ENCODE measurements at regions not wholly inside any gene's neighbourhood (a gene's known extent, or its start where the extent isn't known, plus 50 kb on each side); places are given as distances from the start of the nearest gene placed in this dataset.

GRCh38 chr12:56872366-56872765, 61.8 kb downstream of the SDR9C7 start:
- TF ChIP-seq EZH2 (IDR thresholded peaks at IDR 0.05; ENCODE audit: borderline replicate concordance, insufficient read depth, low read length, poor library complexity, severe bottlenecking) = no peak
- no peak for TF ChIP-seq EP300 (conservative IDR thresholded peaks at IDR 0.05; ENCODE audit: poor library complexity, severe bottlenecking)
- no peak for TF ChIP-seq REST (IDR thresholded peaks at IDR 0.05; ENCODE audit: borderline replicate concordance)
- no peak for TF ChIP-seq MXI1 (conservative IDR thresholded peaks at IDR 0.05; ENCODE audit: poor library complexity, severe bottlenecking)
- TF ChIP-seq SMC3 (conservative IDR thresholded peaks at IDR 0.05; ENCODE audit: poor library complexity) = no peak
- TF ChIP-seq CTCF (IDR thresholded peaks at IDR 0.05; ENCODE audit: poor library complexity, severe bottlenecking) = no peak
- TF ChIP-seq RAD21 (conservative IDR thresholded peaks at IDR 0.05) = no peak
- TF ChIP-seq TAF1 (IDR thresholded peaks at IDR 0.05; ENCODE audit: low read depth) = no peak
- no peak for TF ChIP-seq POLR2AphosphoS5 (IDR thresholded peaks at IDR 0.05)
- H3K9me3 ChIP-seq (ENCODE audit: low read length) = no peaks in the 10 kb centered on the region

GRCh38 chr12:56867216-56867615, 67.0 kb downstream of the SDR9C7 start:
- TF ChIP-seq SMC3 (conservative IDR thresholded peaks at IDR 0.05; ENCODE audit: poor library complexity) (no peak), MXI1 (conservative IDR thresholded peaks at IDR 0.05; ENCODE audit: poor library complexity, severe bottlenecking) (no peak), POLR2AphosphoS5 (IDR thresholded peaks at IDR 0.05) (no peak), TAF1 (IDR thresholded peaks at IDR 0.05; ENCODE audit: low read depth) (no peak), CTCF (IDR thresholded peaks at IDR 0.05; ENCODE audit: poor library complexity, severe bottlenecking) (no peak), RAD21 (conservative IDR thresholded peaks at IDR 0.05) (no peak), EZH2 (IDR thresholded peaks at IDR 0.05; ENCODE audit: borderline replicate concordance, insufficient read depth, low read length, poor library complexity, severe bottlenecking) (no peak), REST (IDR thresholded peaks at IDR 0.05; ENCODE audit: borderline replicate concordance) (no peak), EP300 (conservative IDR thresholded peaks at IDR 0.05; ENCODE audit: poor library complexity, severe bottlenecking) (no peak)
- no peak overlapping the region for H2AFZ ChIP-seq (ENCODE audit: low read depth, low read length)
- H4K20me1 ChIP-seq (ENCODE audit: insufficient read depth) = no peaks in the 10 kb centered on the region
- H3F3A ChIP-seq (ENCODE audit: insufficient read depth, low read length, poor library complexity, severe bottlenecking) = no peaks in the 10 kb centered on the region
- H3K9me2 ChIP-seq (ENCODE audit: insufficient read depth, low read length) = no peaks in the 10 kb centered on the region
- H3K27ac ChIP-seq (ENCODE audit: low read length) = no peak overlapping the region
- H3K9ac ChIP-seq (ENCODE audit: low read length) = no peak overlapping the region
- no peak overlapping the region for H3K4me2 ChIP-seq (ENCODE audit: low read length)
- no peaks in the 10 kb centered on the region for H3K79me2 ChIP-seq (replicated peaks; ENCODE audit: insufficient read depth, low read length)
- peaks cover 20% of the 10 kb centered on the region for H3K9me3 ChIP-seq (ENCODE audit: low read length)
- H3K27me3 ChIP-seq (ENCODE audit: insufficient read depth, low read depth, low read length) = no peaks in the 10 kb centered on the region
- no peak overlapping the region for H3K4me3 ChIP-seq (ENCODE audit: low read length)
- no peaks in the 10 kb centered on the region for H3K36me3 ChIP-seq (ENCODE audit: insufficient read depth, low read length)

More at GRCh38 chr12:56872366-56872765, 61.8 kb downstream of the SDR9C7 start:
- Histone ChIP-seq H3K27me3 (ENCODE audit: insufficient read depth, low read depth, low read length) (no peaks in the 10 kb centered on the region), H3K4me3 (ENCODE audit: low read length) (no peak overlapping the region), H3K27ac (ENCODE audit: low read length) (no peak overlapping the region), H4K20me1 (ENCODE audit: insufficient read depth) (no peaks in the 10 kb centered on the region), H3K4me2 (ENCODE audit: low read length) (no peak overlapping the region), H3K9ac (ENCODE audit: low read length) (no peak overlapping the region), H3K9me2 (ENCODE audit: insufficient read depth, low read length) (no peaks in the 10 kb centered on the region), H3K79me2 (replicated peaks; ENCODE audit: insufficient read depth, low read length) (no peaks in the 10 kb centered on the region), H3K36me3 (ENCODE audit: insufficient read depth, low read length) (no peaks in the 10 kb centered on the region), H3F3A (ENCODE audit: insufficient read depth, low read length, poor library complexity, severe bottlenecking) (no peaks in the 10 kb centered on the region), H2AFZ (ENCODE audit: low read depth, low read length) (no peak overlapping the region)
